ENCODE measurements at regions not wholly inside any gene's neighbourhood (a gene's known extent, or its start where the extent isn't known, plus 50 kb on each side); places are given as distances from the start of the nearest gene placed in this dataset.

DNA sequence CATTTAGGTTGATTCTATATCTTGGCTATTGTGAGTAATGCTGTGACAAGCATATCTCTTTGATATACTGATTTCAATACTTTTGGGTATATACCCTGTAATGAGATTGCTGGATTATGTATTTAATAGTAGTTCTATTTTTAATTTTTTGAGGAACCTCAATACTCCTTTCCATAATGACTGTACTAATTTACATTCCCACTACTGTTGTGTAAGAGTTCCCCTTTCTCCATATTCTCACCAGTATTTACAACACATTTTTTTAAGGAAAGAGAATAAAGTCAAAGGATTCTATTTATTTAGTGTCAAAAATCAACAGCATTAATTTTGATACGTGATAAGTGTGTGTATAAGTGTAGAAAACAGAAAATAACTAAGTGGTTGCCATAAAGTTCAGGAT is 356.4 kb upstream of the EDIL3 start:
- TF ChIP-seq, protein P1, sequence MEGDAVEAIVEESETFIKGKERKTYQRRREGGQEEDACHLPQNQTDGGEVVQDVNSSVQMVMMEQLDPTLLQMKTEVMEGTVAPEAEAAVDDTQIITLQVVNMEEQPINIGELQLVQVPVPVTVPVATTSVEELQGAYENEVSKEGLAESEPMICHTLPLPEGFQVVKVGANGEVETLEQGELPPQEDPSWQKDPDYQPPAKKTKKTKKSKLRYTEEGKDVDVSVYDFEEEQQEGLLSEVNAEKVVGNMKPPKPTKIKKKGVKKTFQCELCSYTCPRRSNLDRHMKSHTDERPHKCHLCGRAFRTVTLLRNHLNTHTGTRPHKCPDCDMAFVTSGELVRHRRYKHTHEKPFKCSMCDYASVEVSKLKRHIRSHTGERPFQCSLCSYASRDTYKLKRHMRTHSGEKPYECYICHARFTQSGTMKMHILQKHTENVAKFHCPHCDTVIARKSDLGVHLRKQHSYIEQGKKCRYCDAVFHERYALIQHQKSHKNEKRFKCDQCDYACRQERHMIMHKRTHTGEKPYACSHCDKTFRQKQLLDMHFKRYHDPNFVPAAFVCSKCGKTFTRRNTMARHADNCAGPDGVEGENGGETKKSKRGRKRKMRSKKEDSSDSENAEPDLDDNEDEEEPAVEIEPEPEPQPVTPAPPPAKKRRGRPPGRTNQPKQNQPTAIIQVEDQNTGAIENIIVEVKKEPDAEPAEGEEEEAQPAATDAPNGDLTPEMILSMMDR (IDR thresholded peaks at IDR 0.05; ENCODE audit: borderline replicate concordance, extremely low read depth, low read length, poor library complexity, severe bottlenecking), result no peak
- no peak for TF ChIP-seq EZH2 (IDR thresholded peaks at IDR 0.05; ENCODE audit: borderline replicate concordance, low read depth, low read length, severe bottlenecking)

All from DND-41 (cell line).